IMR-90 (cell line): ENCODE measurements at regions not wholly inside any gene's neighbourhood (a gene's known extent, or its start where the extent isn't known, plus 50 kb on each side); places are given as distances from the start of the nearest gene placed in this dataset.

ENCODE experiments used
- ATAC-seq: fragments of 200-7000 bp; cut with Tn5 transposase; 2 replicates; pipeline ENCODE4 v1.9.1; 2020; ENCODE audit warnings: low read depth, mild to moderate bottlenecking, moderate library complexity
- BruUV-seq: library from RNA; stranded (reverse); fragments of 400-500 nt; replicated peaks from 2 replicates; lab custom pipeline; 2021; lab: Mats Ljungman, UMichigan
- CTCF ChIA-PET: fragments of 300-600 bp; formaldehyde crosslinking; extraction: SDS; loops from one replicate; lab custom pipeline; 2021; ENCODE audit warnings: antibody characterized with exemption; lab: Yijun Ruan, JAX
- POLR2A ChIA-PET: fragments of 300-600 bp; sonication (Branson Sonifier 250); formaldehyde crosslinking; loops from one replicate; lab custom pipeline; 2022; ENCODE audit warnings: antibody characterized with exemption; ENCODE audit not compliant: unreplicated experiment; lab: Charles Lee
- DNase-seq: peaks from one replicate; pipeline ENCODE4 v3.0.0; 2013
- H2AFZ ChIP-seq: replicated peaks from 2 replicates; pipeline ENCODE3; 2013; ENCODE audit warnings: low read length, mild to moderate bottlenecking; ENCODE audit not compliant: poor library complexity
- H2AK5ac ChIP-seq: 2 replicates; pipeline ENCODE4 v1.6.1; 2013; ENCODE audit warnings: low read depth, low read length, inconsistent platforms
- H2AK9ac ChIP-seq: replicated peaks from 2 replicates; pipeline ENCODE3; 2013; ENCODE audit warnings: mild to moderate bottlenecking, low read depth, low read length, moderate library complexity; ENCODE audit not compliant: poor library complexity
- H2BK120ac ChIP-seq: 2 replicates; pipeline ENCODE4 v1.6.1; 2013; ENCODE audit warnings: low read depth, low read length, inconsistent platforms
- H2BK15ac ChIP-seq: 3 replicates; pipeline ENCODE4 v1.6.1; 2013; ENCODE audit warnings: low read depth, low read length, inconsistent platforms
- H2BK20ac ChIP-seq: 2 replicates; pipeline ENCODE4 v1.6.1; 2013; ENCODE audit warnings: low read depth, mild to moderate bottlenecking, inconsistent platforms, low read length, moderate library complexity
- H2BK5ac ChIP-seq: 2 replicates; pipeline ENCODE4 v1.6.1; 2013; ENCODE audit warnings: mild to moderate bottlenecking, low read depth, low read length, inconsistent platforms; ENCODE audit not compliant: poor library complexity, severe bottlenecking
- H3K14ac ChIP-seq: replicated peaks from 2 replicates; pipeline ENCODE4 v1.6.1; 2013; ENCODE audit warnings: low read depth, low read length, inconsistent platforms
- H3K18ac ChIP-seq: 2 replicates; pipeline ENCODE4 v1.6.1; 2013; ENCODE audit warnings: low read depth, low read length, control low read depth
- H3K23ac ChIP-seq: 2 replicates; pipeline ENCODE4 v1.6.1; 2013; ENCODE audit warnings: low read depth, low read length, inconsistent platforms
- H3K27ac ChIP-seq: 2 replicates; pipeline ENCODE4 v1.5.1; 2013; ENCODE audit warnings: mild to moderate bottlenecking, control low read depth, low read length; ENCODE audit not compliant: insufficient read depth
- H3K27me3 ChIP-seq: 2 replicates; pipeline ENCODE4 v1.6.1; 2013; ENCODE audit warnings: low read length; ENCODE audit not compliant: control insufficient read depth, insufficient read depth
- H3K36me3 ChIP-seq: 2 replicates; pipeline ENCODE4 v1.6.1; 2013; ENCODE audit warnings: low read length, mixed read lengths; ENCODE audit not compliant: control insufficient read depth, insufficient read depth
- H3K4ac ChIP-seq: 2 replicates; pipeline ENCODE4 v1.6.1; 2013; ENCODE audit warnings: low read depth, low read length, inconsistent platforms
- H3K4me1 ChIP-seq: 2 replicates; pipeline ENCODE4 v1.6.1; 2013; ENCODE audit warnings: low read length, mixed read lengths; ENCODE audit not compliant: control insufficient read depth, insufficient read depth
- H3K4me2 ChIP-seq: 2 replicates; pipeline ENCODE4 v1.6.1; 2013; ENCODE audit warnings: low read depth, mild to moderate bottlenecking, control low read depth, low read length, moderate library complexity
- H3K4me3 ChIP-seq: 2 replicates; pipeline ENCODE4 v1.5.1; 2013; ENCODE audit warnings: low read depth, mild to moderate bottlenecking, control low read depth, low read length, moderate library complexity; ENCODE audit not compliant: insufficient read depth
- H3K56ac ChIP-seq: 2 replicates; pipeline ENCODE4 v1.6.1; 2013; ENCODE audit warnings: low read length, inconsistent platforms; ENCODE audit not compliant: insufficient read depth; ENCODE audit errors: extremely low read depth
- H3K79me1 ChIP-seq, 2 experiments: 2 replicates each; pipeline ENCODE4 v1.6.1; 2013; ENCODE audit warnings: low read length in 2 of 2, inconsistent platforms in 1 of 2, low read depth in 1 of 2
- H3K9ac ChIP-seq: 2 replicates; pipeline ENCODE4 v1.6.1; 2013; ENCODE audit warnings: low read depth, low read length, control low read depth
- H3K9me1 ChIP-seq: 2 replicates; pipeline ENCODE4 v1.6.1; 2013; ENCODE audit warnings: low read length, inconsistent platforms; ENCODE audit not compliant: insufficient read depth
- H3K9me3 ChIP-seq: 2 replicates; pipeline ENCODE4 v1.6.1; 2013; ENCODE audit warnings: low read length; ENCODE audit not compliant: control insufficient read depth, insufficient read depth
- H4K20me1 ChIP-seq: 2 replicates; pipeline ENCODE4 v1.6.1; 2013; ENCODE audit warnings: low read length, inconsistent platforms; ENCODE audit not compliant: insufficient read depth
- H4K5ac ChIP-seq: 2 replicates; pipeline ENCODE4 v1.6.1; 2013; ENCODE audit warnings: mild to moderate bottlenecking, low read depth, low read length, control low read depth
- H4K8ac ChIP-seq, 2 experiments: 2 replicates each; pipeline ENCODE4 v1.6.1; 2013; ENCODE audit warnings: low read depth in 2 of 2, low read length in 2 of 2, control low read depth in 1 of 2, inconsistent platforms in 1 of 2
- H4K91ac ChIP-seq: 2 replicates; pipeline ENCODE4 v1.6.1; 2013; ENCODE audit warnings: low read depth, low read length, inconsistent platforms; ENCODE audit not compliant: insufficient read depth
- CHD1 ChIP-seq: IDR thresholded peaks from 2 replicates; pipeline ENCODE4 v1.6.1; 2012; ENCODE audit warnings: low read depth, low read length, improper control_type of control experiment
- MAFK ChIP-seq: IDR thresholded peaks from 2 replicates; pipeline ENCODE4 v1.6.1; 2012; ENCODE audit warnings: low read depth, low read length, improper control_type of control experiment
- MXI1 ChIP-seq: IDR thresholded peaks from 2 replicates; pipeline ENCODE4 v1.6.1; 2012; ENCODE audit warnings: low read depth, mild to moderate bottlenecking, low read length, moderate library complexity, borderline replicate concordance
- POLR2A ChIP-seq: IDR thresholded peaks from 2 replicates; pipeline ENCODE4 v1.6.1; 2012; ENCODE audit warnings: mild to moderate bottlenecking, low read depth, low read length
- RFX5 ChIP-seq: IDR thresholded peaks from 2 replicates; pipeline ENCODE4 v1.8.0; 2012; ENCODE audit warnings: low read depth, mild to moderate bottlenecking, low read length, moderate library complexity
- WGBS, 2 experiments: methylation state at CpG; one replicate each; pipeline versions ENCODE4 v1.1.5 to v1.1.7; 2013; ENCODE audit warnings: missing lambda C conversion rate in 2 of 2; ENCODE audit not compliant: insufficient read length in 1 of 2; ENCODE audit errors: extremely low coverage in 2 of 2; 5-methylcytosine and 5-hydroxymethylcytosine counted together
- dilution Hi-C: fragments of 300-500 bp; cut with HindIII; formaldehyde crosslinking; loops from one replicate; pipeline ENCODE4 v1.14.3; 2018; ENCODE audit warnings: low sequenced_read_pairs; ENCODE audit not compliant: unreplicated experiment
- in situ Hi-C: fragments of 300-500 bp; cut with MboI; formaldehyde crosslinking; loops from 3 replicates; pipeline ENCODE4 v1.14.3; 2019; ENCODE audit warnings: low sequenced_read_pairs, inconsistent platforms, mixed read lengths
- intact Hi-C: fragments of 100-400 bp; cut with micrococcal nuclease; formaldehyde crosslinking; loops from 2 replicates; pipeline ENCODE4 v1.10.0; 2022
- TF ChIP-seq, protein P1 (sequence below): fragments of 150-350 bp; IDR thresholded peaks from 2 replicates; pipeline ENCODE4 v1.6.1; 2016; ENCODE audit warnings: low read depth, mild to moderate bottlenecking, low read length, moderate library complexity, borderline replicate concordance
- TF ChIP-seq, protein P2 (sequence below): conservative IDR thresholded peaks from 2 replicates; pipeline ENCODE4 v1.5.1; 2012; ENCODE audit warnings: mild to moderate bottlenecking, low read depth, low read length, improper control_type of control experiment

DNA sequence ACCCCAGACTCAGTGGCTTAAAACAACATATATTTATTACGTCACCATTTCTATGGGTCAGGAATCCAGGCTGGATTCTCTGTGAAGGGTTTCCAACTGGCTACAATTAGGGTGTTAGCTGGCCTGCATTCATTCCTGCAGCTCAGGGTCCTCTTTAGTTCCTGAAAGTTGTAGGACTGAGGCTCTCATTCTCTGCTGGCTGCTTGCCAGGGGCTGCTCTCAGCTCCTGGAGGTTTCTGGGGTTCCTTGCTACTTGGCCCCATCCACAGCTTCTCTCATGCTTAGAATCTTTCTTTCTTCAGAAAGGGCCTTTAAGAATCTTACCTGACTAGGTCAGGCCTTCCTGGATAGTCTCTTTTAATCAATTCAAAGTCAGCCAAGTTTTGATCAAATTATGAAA is 424.6 kb downstream of the GADD45G start:
- no peak overlapping the region for H3K4ac ChIP-seq
- ATAC-seq (no peak), DNase-seq (no peak)
- H3K14ac ChIP-seq = no peak overlapping the region
- in situ Hi-C loops = no loop called here
- CTCF ChIA-PET = no interaction called here
- no peak overlapping the region for H2BK120ac ChIP-seq
- no peak overlapping the region for H3K23ac ChIP-seq
- H3K9me1 ChIP-seq = no peaks in the 10 kb centered on the region
- H3K18ac ChIP-seq = no peak overlapping the region
- no peak overlapping the region for H3K9ac ChIP-seq
- no peaks in the 10 kb centered on the region for H3K36me3 ChIP-seq
- POLR2A ChIA-PET = no interaction called here
- WGBS, 2 experiments = no CpG with 5 or more reads among the region's 1 CpG
- H4K5ac ChIP-seq = no peak overlapping the region
- H3K4me2 ChIP-seq = no peak overlapping the region
- intact Hi-C loops = no loop called here
- H3K4me1 ChIP-seq = no peaks in the 10 kb centered on the region
- no peak overlapping the region for H2AK5ac ChIP-seq
- no peak overlapping the region for H2AK9ac ChIP-seq
- H2BK15ac ChIP-seq = no peak overlapping the region
- no peaks in the 10 kb centered on the region for H3K79me1 ChIP-seq
- H3K27me3 ChIP-seq = no peaks in the 10 kb centered on the region; the same call in 1 of the 2 replicates
- no peak overlapping the region for H4K91ac ChIP-seq
- no peaks in the 10 kb centered on the region for H4K20me1 ChIP-seq
- no peak overlapping the region for H3K4me3 ChIP-seq
- no peak overlapping the region for H3K56ac ChIP-seq
- dilution Hi-C loops = no loop called here
- H2BK5ac ChIP-seq = no peak overlapping the region
- no peak overlapping the region for H2BK20ac ChIP-seq
- BruUV-seq = no TSS peak
- no peak overlapping the region for H4K8ac ChIP-seq
- H2AFZ ChIP-seq = no peak overlapping the region
- TF ChIP-seq MAFK (no peak), MXI1 (no peak), RFX5 (no peak), CHD1 (no peak), POLR2A (no peak)
- TF ChIP-seq, protein P1, sequence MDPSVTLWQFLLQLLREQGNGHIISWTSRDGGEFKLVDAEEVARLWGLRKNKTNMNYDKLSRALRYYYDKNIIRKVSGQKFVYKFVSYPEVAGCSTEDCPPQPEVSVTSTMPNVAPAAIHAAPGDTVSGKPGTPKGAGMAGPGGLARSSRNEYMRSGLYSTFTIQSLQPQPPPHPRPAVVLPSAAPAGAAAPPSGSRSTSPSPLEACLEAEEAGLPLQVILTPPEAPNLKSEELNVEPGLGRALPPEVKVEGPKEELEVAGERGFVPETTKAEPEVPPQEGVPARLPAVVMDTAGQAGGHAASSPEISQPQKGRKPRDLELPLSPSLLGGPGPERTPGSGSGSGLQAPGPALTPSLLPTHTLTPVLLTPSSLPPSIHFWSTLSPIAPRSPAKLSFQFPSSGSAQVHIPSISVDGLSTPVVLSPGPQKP = no peak
- TF ChIP-seq, protein P2, sequence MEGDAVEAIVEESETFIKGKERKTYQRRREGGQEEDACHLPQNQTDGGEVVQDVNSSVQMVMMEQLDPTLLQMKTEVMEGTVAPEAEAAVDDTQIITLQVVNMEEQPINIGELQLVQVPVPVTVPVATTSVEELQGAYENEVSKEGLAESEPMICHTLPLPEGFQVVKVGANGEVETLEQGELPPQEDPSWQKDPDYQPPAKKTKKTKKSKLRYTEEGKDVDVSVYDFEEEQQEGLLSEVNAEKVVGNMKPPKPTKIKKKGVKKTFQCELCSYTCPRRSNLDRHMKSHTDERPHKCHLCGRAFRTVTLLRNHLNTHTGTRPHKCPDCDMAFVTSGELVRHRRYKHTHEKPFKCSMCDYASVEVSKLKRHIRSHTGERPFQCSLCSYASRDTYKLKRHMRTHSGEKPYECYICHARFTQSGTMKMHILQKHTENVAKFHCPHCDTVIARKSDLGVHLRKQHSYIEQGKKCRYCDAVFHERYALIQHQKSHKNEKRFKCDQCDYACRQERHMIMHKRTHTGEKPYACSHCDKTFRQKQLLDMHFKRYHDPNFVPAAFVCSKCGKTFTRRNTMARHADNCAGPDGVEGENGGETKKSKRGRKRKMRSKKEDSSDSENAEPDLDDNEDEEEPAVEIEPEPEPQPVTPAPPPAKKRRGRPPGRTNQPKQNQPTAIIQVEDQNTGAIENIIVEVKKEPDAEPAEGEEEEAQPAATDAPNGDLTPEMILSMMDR = no peak
- no peaks in the 10 kb centered on the region for H3K9me3 ChIP-seq
- no peak overlapping the region for H3K27ac ChIP-seq
